ENCODE measurements at regions not wholly inside any gene's neighbourhood (a gene's known extent, or its start where the extent isn't known, plus 50 kb on each side); places are given as distances from the start of the nearest gene placed in this dataset.

- TF ChIP-seq EZH2 (IDR thresholded peaks at IDR 0.05; ENCODE audit: low read length) (no peak), CTCF (optimal IDR thresholded peaks at IDR 0.05 in 1 of 3, IDR thresholded peaks at IDR 0.05 in 1 of 3, conservative IDR thresholded peaks at IDR 0.05 in 1 of 3; ENCODE audit: extremely low read depth in 1 of 3, insufficient read depth in 2 of 3, low read length in 3 of 3) (no peak)
Observed at GRCh38 chr13:39897636-39898035, 242.2 kb downstream of the COG6 start.

Data from keratinocyte (primary cell).